K562 (cell line): ENCODE measurements at regions not wholly inside any gene's neighbourhood (a gene's known extent, or its start where the extent isn't known, plus 50 kb on each side); places are given as distances from the start of the nearest gene placed in this dataset.

Experiments
- CTCF ChIP-seq, 3 experiments: IDR thresholded peaks in 2 of 3; conservative IDR thresholded peaks in 1 of 3; 2 replicates each; pipeline ENCODE4 v1.5.1; 2011 to 2012; ENCODE audit warnings: low read length in 3 of 3, mild to moderate bottlenecking in 3 of 3, control low read depth in 2 of 3, improper control_type of control experiment in 1 of 3, inconsistent platforms in 1 of 3, low read depth in 1 of 3, mixed read lengths in 1 of 3, moderate library complexity in 1 of 3; ENCODE audit not compliant: insufficient read depth in 2 of 3
- MXI1 ChIP-seq: IDR thresholded peaks from 2 replicates; pipeline ENCODE4 v1.6.1; 2011; ENCODE audit warnings: low read depth, mild to moderate bottlenecking, improper control_type of control experiment, low read length
- SIRT6 ChIP-seq: IDR thresholded peaks from one replicate; pipeline ENCODE4 v1.6.1; 2012; ENCODE audit warnings: low read depth, mild to moderate bottlenecking, control low read depth, inconsistent platforms, low read length, moderate library complexity
- SRF ChIP-seq, 2 experiments: fragments of 250-450, 450-650 bp in 1 of 2; sonication (Bioruptor Pico) in 1 of 2; sonication (generic) in 1 of 2; formaldehyde crosslinking; IDR thresholded peaks; 2 replicates each; pipeline versions ENCODE4 v1.5.0 to v1.5.1; 2020 to 2022; ENCODE audit warnings: mild to moderate bottlenecking in 1 of 2, missing genetic modification reagents in 1 of 2
- TAL1 ChIP-seq: fragments of 450-650 bp; IDR thresholded peaks from 2 replicates; pipeline ENCODE4 v1.6.1; 2016; ENCODE audit warnings: mild to moderate bottlenecking
- ZNF217 ChIP-seq: sonication (generic); formaldehyde crosslinking; IDR thresholded peaks from 2 replicates; pipeline ENCODE4 v1.8.0; 2022; ENCODE audit warnings: mild to moderate bottlenecking, missing genetic modification reagents
- ZNF23 ChIP-seq: fragments of 250-450 bp; sonication (Bioruptor Pico); IDR thresholded peaks from 2 replicates; pipeline ENCODE4 v1.4.0; 2020; ENCODE audit warnings: mild to moderate bottlenecking

- TF ChIP-seq SRF (CRISPR knock-in tag; IDR thresholded peaks at IDR 0.05) (no peak), SIRT6 (no peak), ZNF23 (CRISPR knock-in tag) (no peak), CTCF (IDR thresholded peaks at IDR 0.05 in 2 of 3, conservative IDR thresholded peaks at IDR 0.05 in 1 of 3; ENCODE audit: insufficient read depth in 2 of 3, low read depth in 1 of 3, low read length in 3 of 3) (no peak), MXI1 (no peak), TAL1 (no peak), ZNF217 (CRISPR knock-in tag) (no peak)
Observed at GRCh38 chr3:88528494-88528893, 378.7 kb downstream of the C3orf38 start.
